Gastroesophageal sphincter (tissue), 4 donors: ENCODE measurements at regions not wholly inside any gene's neighbourhood (a gene's known extent, or its start where the extent isn't known, plus 50 kb on each side); places are given as distances from the start of the nearest gene placed in this dataset.

Experiments
- ATAC-seq: fragments of 150-250 bp; one replicate; pipeline ENCODE4 v1.9.1; 2016; ENCODE audit warnings: mild to moderate bottlenecking, moderate library complexity
- H3K27ac ChIP-seq, 4 donors: fragments of 200-600 bp; sonication (generic) in 3 of 4; 1 replicate in 3 of 4; 2 replicates in 1 of 4; pipeline ENCODE4 v1.5.1; 2016 to 2019
- H3K27me3 ChIP-seq: fragments of 200-600 bp; sonication (generic); one replicate; pipeline ENCODE4 v1.5.1; 2019
- H3K36me3 ChIP-seq, 2 donors: fragments of 200-600 bp; sonication (generic); one replicate each; pipeline ENCODE4 v1.5.1; 2019; ENCODE audit warnings: control low read depth in 1 of 2
- H3K4me1 ChIP-seq, 3 donors: fragments of 200-600 bp; sonication (generic); 1 replicate in 2 of 3; 2 replicates in 1 of 3; pipeline ENCODE4 v1.5.1; 2016 to 2019; ENCODE audit warnings: control low read depth in 2 of 3
- H3K4me3 ChIP-seq, 2 donors: fragments of 200-600 bp; sonication (generic); one replicate each; pipeline ENCODE4 v1.5.1; 2019; ENCODE audit warnings: mild to moderate bottlenecking in 1 of 2, moderate library complexity in 1 of 2
- H3K9me3 ChIP-seq, 3 donors: fragments of 200-600 bp; sonication (generic); one replicate each; pipeline ENCODE4 v1.5.1; 2017 to 2019; ENCODE audit warnings: control low read depth in 2 of 3
- EP300 ChIP-seq: sonication (generic); formaldehyde crosslinking; IDR thresholded peaks from one replicate; pipeline ENCODE4 v1.6.1; 2017; ENCODE audit warnings: antibody characterized with exemption, mild to moderate bottlenecking
- POLR2A ChIP-seq, 2 donors: fragments of 450-650 bp; IDR thresholded peaks; one replicate each; pipeline ENCODE4 v1.6.1; 2017; ENCODE audit warnings: antibody characterized with exemption in 2 of 2, mild to moderate bottlenecking in 2 of 2, moderate library complexity in 1 of 2
- POLR2AphosphoS5 ChIP-seq: sonication (generic); formaldehyde crosslinking; IDR thresholded peaks from one replicate; pipeline ENCODE4 v1.6.1; 2017; ENCODE audit warnings: antibody characterized with exemption
- WGBS, 2 donors: methylation state at CpG; one replicate each; pipeline ENCODE4 v1.1.5; 2018; ENCODE audit warnings: low coverage in 1 of 2; 5-methylcytosine and 5-hydroxymethylcytosine counted together
- TF ChIP-seq, protein P1 (sequence below), 4 experiments: fragments of 200-600 bp in 2 of 4; fragments of 450-650 bp in 2 of 4; sonication (generic) in 1 of 4; IDR thresholded peaks; one replicate each; pipeline ENCODE4 v1.5.1; 2017 to 2019; ENCODE audit warnings: antibody characterized with exemption in 4 of 4, mild to moderate bottlenecking in 2 of 4, moderate library complexity in 2 of 4

DNA sequence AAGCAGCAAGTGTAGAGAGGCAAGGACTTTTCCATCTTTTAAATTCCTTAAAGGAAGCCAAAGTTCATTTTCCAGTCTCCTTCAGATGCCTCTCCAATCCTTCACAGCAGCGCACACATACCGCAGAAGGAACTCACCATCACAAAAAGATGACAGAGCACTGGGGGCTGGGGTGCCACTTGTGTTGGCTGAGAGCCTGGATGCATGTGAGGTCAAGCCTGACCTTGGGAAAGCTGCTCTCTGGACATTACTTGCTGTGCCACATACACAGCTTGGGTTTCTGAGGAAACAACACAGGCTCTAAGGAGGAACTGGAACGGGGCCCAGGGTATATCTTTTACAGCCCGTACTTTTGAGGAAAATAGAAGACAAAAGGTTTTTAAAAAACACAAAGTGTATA is 364.3 kb upstream of the MEX3C start:
- 58 to 75% methylated on average over 2 to 4 of the region's 4 CpGs for WGBS, 2 donors
- no peak overlapping the region for H3K4me3 ChIP-seq
- no peaks in the 10 kb centered on the region for H3K4me1 ChIP-seq
- TF ChIP-seq POLR2AphosphoS5 (no peak), POLR2A (IDR thresholded peaks at IDR 0.05) (no peak), EP300 (no peak)
- TF ChIP-seq, protein P1, sequence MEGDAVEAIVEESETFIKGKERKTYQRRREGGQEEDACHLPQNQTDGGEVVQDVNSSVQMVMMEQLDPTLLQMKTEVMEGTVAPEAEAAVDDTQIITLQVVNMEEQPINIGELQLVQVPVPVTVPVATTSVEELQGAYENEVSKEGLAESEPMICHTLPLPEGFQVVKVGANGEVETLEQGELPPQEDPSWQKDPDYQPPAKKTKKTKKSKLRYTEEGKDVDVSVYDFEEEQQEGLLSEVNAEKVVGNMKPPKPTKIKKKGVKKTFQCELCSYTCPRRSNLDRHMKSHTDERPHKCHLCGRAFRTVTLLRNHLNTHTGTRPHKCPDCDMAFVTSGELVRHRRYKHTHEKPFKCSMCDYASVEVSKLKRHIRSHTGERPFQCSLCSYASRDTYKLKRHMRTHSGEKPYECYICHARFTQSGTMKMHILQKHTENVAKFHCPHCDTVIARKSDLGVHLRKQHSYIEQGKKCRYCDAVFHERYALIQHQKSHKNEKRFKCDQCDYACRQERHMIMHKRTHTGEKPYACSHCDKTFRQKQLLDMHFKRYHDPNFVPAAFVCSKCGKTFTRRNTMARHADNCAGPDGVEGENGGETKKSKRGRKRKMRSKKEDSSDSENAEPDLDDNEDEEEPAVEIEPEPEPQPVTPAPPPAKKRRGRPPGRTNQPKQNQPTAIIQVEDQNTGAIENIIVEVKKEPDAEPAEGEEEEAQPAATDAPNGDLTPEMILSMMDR (IDR thresholded peaks at IDR 0.05) = no peak
- ATAC-seq = no peak
- no peaks in the 10 kb centered on the region for H3K9me3 ChIP-seq
- H3K36me3 ChIP-seq = no peaks in the 10 kb centered on the region
- peaks cover 9% of the 10 kb centered on the region for H3K27me3 ChIP-seq
- H3K27ac ChIP-seq = no peak overlapping the region

DNA sequence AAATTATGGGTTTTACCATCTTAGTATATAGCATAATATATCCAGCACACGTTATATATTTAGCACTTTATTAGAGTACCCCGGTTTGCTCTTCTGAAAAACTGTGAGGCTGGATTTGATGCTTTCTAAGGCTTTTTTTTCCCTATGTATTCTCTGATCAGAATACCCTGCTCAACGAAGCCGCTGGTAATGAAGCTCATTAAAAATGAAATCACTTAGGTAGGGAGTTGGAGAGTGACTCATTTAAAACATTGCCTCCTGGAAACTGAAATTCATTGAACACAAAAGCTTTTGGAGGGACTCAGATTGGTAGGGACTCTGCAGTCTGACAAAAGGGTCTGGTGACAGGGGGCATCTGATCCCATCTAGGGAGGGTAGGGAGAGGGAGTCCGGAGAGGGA is 365.4 kb upstream of the MEX3C start:
- Histone ChIP-seq H3K4me3 (no peak overlapping the region), H3K27me3 (peaks cover 9% of the 10 kb centered on the region), H3K27ac (no peak overlapping the region), H3K4me1 (no peaks in the 10 kb centered on the region), H3K9me3 (no peaks in the 10 kb centered on the region), H3K36me3 (no peaks in the 10 kb centered on the region)
- TF ChIP-seq POLR2A (IDR thresholded peaks at IDR 0.05) (no peak), EP300 (no peak), POLR2AphosphoS5 (no peak)
- TF ChIP-seq, protein P1 (IDR thresholded peaks at IDR 0.05) = no peak
- 75 to 78% methylated on average over 5 of the region's 5 CpGs for WGBS, 2 donors
- ATAC-seq = no peak

DNA sequence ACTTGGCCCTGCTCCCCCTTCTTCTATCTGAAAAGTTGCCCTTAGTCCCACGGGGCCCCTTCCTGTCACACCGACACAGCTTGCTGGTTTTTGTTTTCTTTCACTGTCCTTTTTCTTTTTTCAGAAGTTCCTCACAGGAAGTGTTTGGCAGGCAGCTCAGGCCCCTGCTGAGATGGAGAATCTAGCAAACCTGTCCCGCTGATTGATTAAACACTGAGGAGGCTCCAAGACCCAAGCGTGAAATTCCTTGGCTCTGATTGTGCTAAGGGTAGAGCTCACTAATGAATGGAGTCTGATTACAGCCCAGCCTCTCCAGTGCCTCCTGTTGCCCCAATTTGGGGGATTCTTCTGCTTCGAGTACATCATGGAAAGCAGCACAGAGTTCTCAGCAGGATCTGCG is 365.9 kb upstream of the MEX3C start:
- H3K36me3 ChIP-seq = no peaks in the 10 kb centered on the region
- H3K4me3 ChIP-seq = no peak overlapping the region
- no peak overlapping the region for H3K27ac ChIP-seq
- no peaks in the 10 kb centered on the region for H3K9me3 ChIP-seq
- TF ChIP-seq, protein P1 (IDR thresholded peaks at IDR 0.05) = no peak
- no peak for TF ChIP-seq POLR2AphosphoS5
- no peak for TF ChIP-seq POLR2A (IDR thresholded peaks at IDR 0.05)
- no peak for TF ChIP-seq EP300
- no peaks in the 10 kb centered on the region for H3K4me1 ChIP-seq
- no peak for ATAC-seq
- H3K27me3 ChIP-seq = peaks cover 9% of the 10 kb centered on the region
- 13 to 33% methylated on average over 4 to 6 of the region's 6 CpGs for WGBS, 2 donors

DNA sequence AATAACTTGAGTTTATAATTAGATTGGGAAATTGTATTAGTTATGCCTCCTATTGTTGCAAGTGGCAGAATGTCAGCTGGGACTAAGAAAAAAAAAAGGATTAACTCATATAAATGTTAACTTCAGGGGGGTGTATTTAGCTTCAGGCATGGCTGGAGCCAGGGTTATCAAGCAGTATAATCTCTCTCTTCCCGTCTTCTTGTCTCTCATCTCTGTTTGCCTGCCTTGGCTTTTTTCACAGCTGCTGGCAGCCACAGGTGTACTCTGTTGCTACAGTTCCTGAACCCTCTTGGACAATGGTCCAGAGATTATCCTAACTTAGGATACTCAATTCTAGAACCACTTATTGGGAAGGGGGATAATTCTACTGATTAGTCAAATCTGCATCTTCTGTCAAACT is 370.7 kb upstream of the MEX3C start:
- Histone ChIP-seq H3K4me3 (no peak overlapping the region), H3K36me3 (no peaks in the 10 kb centered on the region), H3K27ac (no peak overlapping the region), H3K4me1 (no peaks in the 10 kb centered on the region), H3K9me3 (no peaks in the 10 kb centered on the region), H3K27me3 (peaks cover 1% of the 10 kb centered on the region)
- TF ChIP-seq POLR2A (IDR thresholded peaks at IDR 0.05) (no peak), EP300 (no peak), POLR2AphosphoS5 (no peak)
- TF ChIP-seq, protein P1 (IDR thresholded peaks at IDR 0.05) = no peak
- no peak for ATAC-seq
- 40 to 56% methylated on average over 1 of the region's 1 CpG for WGBS, 2 donors

DNA sequence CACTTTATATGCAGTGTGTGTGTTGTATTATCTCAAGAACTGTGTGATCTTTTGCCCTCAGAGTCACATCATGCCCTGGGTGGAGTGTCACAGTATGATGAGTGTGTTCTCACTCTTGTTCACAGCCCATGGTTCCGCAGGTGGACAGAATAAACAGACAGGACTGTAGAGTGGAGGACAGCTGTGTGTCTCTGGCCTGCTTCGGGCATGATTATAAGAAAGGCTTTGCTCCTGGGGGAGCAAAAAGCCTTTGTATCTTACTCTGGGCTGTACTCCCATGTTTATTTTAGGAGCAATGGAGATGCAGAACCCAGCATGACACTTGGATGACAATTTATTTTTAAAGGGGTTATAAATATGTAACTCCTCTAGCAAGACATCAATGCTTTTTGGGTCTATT is 371.7 kb upstream of the MEX3C start:
- no peak overlapping the region for H3K27ac ChIP-seq
- ATAC-seq = no peak
- 51 to 55% methylated on average over 2 of the region's 2 CpGs for WGBS, 2 donors

More for the DNA sequence above, 371.7 kb upstream of the MEX3C start:
- Histone ChIP-seq H3K36me3 (no peaks in the 10 kb centered on the region), H3K9me3 (peaks cover 0 to 1% (median 0%) of the 10 kb centered on the region in 3 donors), H3K4me3 (no peak overlapping the region), H3K27me3 (no peaks in the 10 kb centered on the region), H3K4me1 (no peaks in the 10 kb centered on the region)
- TF ChIP-seq EP300 = no peak
- TF ChIP-seq, protein P1 (IDR thresholded peaks at IDR 0.05) = no peak
- TF ChIP-seq POLR2AphosphoS5 = no peak
- no peak for TF ChIP-seq POLR2A (IDR thresholded peaks at IDR 0.05)
